HCT116 (cell line): ENCODE measurements at regions not wholly inside any gene's neighbourhood (a gene's known extent, or its start where the extent isn't known, plus 50 kb on each side); places are given as distances from the start of the nearest gene placed in this dataset.

Source experiments
- ATAC-seq: fragments of 200-7000 bp; cut with Tn5 transposase; 2 replicates; pipeline ENCODE4 v1.9.1; 2020; ENCODE audit warnings: mild to moderate bottlenecking, moderate library complexity
- BruUV-seq: library from RNA; stranded (reverse); fragments of 400-500 nt; replicated peaks from 2 replicates; lab custom pipeline; 2021; lab: Mats Ljungman, UMichigan
- CTCF ChIA-PET: fragments of 300-600 bp; sonication (Branson Sonifier 250); formaldehyde crosslinking; loops from one replicate; lab custom pipeline; 2021; ENCODE audit warnings: antibody characterized with exemption; lab: Charles Lee
- POLR2A ChIA-PET: fragments of 300-600, 350-600 bp; sonication (Branson Sonifier 250); formaldehyde crosslinking; loops from one replicate; lab custom pipeline; 2021; ENCODE audit warnings: antibody characterized with exemption; lab: Charles Lee
- RAD21 ChIA-PET, 2 experiments: fragments of 300-600 bp; sonication (Branson Sonifier 250); formaldehyde crosslinking; loops; one replicate each; lab custom pipeline; 2023; ENCODE audit warnings: low total read pairs in 2 of 2; ENCODE audit not compliant: uncharacterized antibody in 2 of 2, unreplicated experiment in 2 of 2, low non-redundant PET in 1 of 2; lab: Charles Lee
- DNase-seq: peaks from one replicate; pipeline ENCODE4 v3.0.0-alpha.2; 2010; ENCODE audit warnings: low read depth, low spot score
- H2AFZ ChIP-seq: fragments of 200-600 bp; shearing (Covaris generic), sonication (generic); 2 replicates; pipeline ENCODE4 v1.6.1; 2017; ENCODE audit warnings: low read depth, mixed run types, mixed read lengths, antibody characterized with exemption, low read length; ENCODE audit not compliant: poor library complexity, severe bottlenecking
- H3K27ac ChIP-seq: 2 replicates; pipeline ENCODE4 v1.5.1; 2012; ENCODE audit warnings: low read depth, low read length
- H3K27me3 ChIP-seq: fragments of 200-600 bp; sonication (generic); 2 replicates; pipeline ENCODE4 v1.6.1; 2016; ENCODE audit warnings: mixed run types, low read length, mixed read lengths; ENCODE audit not compliant: insufficient read depth
- H3K36me3 ChIP-seq, 2 experiments: fragments of 200-500 bp in 1 of 2; fragments of 200-600 bp in 1 of 2; sonication (Bioruptor generic) in 1 of 2; sonication (generic) in 1 of 2; 2 replicates each; pipeline versions ENCODE4 v1.5.1 to v1.6.1; 2014 to 2016; ENCODE audit warnings: low read length in 2 of 2, inconsistent platforms in 1 of 2, mixed read lengths in 1 of 2, mixed run types in 1 of 2; ENCODE audit not compliant: insufficient read depth in 2 of 2, control insufficient read depth in 1 of 2
- H3K4me1 ChIP-seq, 2 experiments: fragments of 200-600 bp in 1 of 2; sonication (generic) in 1 of 2; 2 replicates each; pipeline versions ENCODE4 v1.5.1 to v1.6.1; 2012 to 2017; ENCODE audit warnings: low read length in 2 of 2, inconsistent platforms in 1 of 2, mild to moderate bottlenecking in 1 of 2, mixed read lengths in 1 of 2, mixed run types in 1 of 2, moderate library complexity in 1 of 2; ENCODE audit not compliant: insufficient read depth in 2 of 2, control insufficient read depth in 1 of 2
- H3K4me2 ChIP-seq: fragments of 200-600 bp; sonication (generic); 2 replicates; pipeline ENCODE4 v1.6.1; 2017; ENCODE audit warnings: mixed run types, low read length, mixed read lengths
- H3K4me3 ChIP-seq, 2 experiments: fragments of 200-600 bp in 1 of 2; sonication (generic) in 1 of 2; replicated peaks in 1 of 2; 2 replicates each; pipeline ENCODE4 v1.5.1; 2011 to 2016; ENCODE audit warnings: low read length in 2 of 2, control low read depth in 1 of 2, low read depth in 1 of 2, mild to moderate bottlenecking in 1 of 2, mixed read lengths in 1 of 2, mixed run types in 1 of 2
- H3K79me2 ChIP-seq: fragments of 200-600 bp; sonication (generic); 2 replicates; pipeline ENCODE4 v1.6.1; 2017; ENCODE audit warnings: mild to moderate bottlenecking, mixed run types, low read length, moderate library complexity, mixed read lengths; ENCODE audit not compliant: insufficient read depth
- H3K9ac ChIP-seq: fragments of 200-600 bp; sonication (generic); 2 replicates; pipeline ENCODE4 v1.6.1; 2016; ENCODE audit warnings: low read length, mixed read lengths
- H3K9me2 ChIP-seq: fragments of 200-600 bp; sonication (generic), shearing (Covaris generic); 2 replicates; pipeline ENCODE4 v1.6.1; 2017; ENCODE audit warnings: mixed run types, mild to moderate bottlenecking, moderate library complexity; ENCODE audit not compliant: insufficient read depth
- H3K9me3 ChIP-seq, 2 experiments: fragments of 200-500 bp in 1 of 2; fragments of 200-600 bp in 1 of 2; sonication (Bioruptor generic) in 1 of 2; sonication (generic) in 1 of 2; 2 replicates each; pipeline ENCODE4 v1.6.1; 2014 to 2017; ENCODE audit warnings: low read length in 2 of 2, mixed read lengths in 2 of 2, inconsistent platforms in 1 of 2, low read depth in 1 of 2, mild to moderate bottlenecking in 1 of 2, mixed run types in 1 of 2, moderate library complexity in 1 of 2; ENCODE audit not compliant: control insufficient read depth in 1 of 2, insufficient read depth in 1 of 2
- H4K20me1 ChIP-seq: fragments of 200-600 bp; sonication (generic), shearing (Covaris generic); 2 replicates; pipeline ENCODE4 v1.6.1; 2017; ENCODE audit warnings: mixed run types, mild to moderate bottlenecking, moderate library complexity; ENCODE audit not compliant: insufficient read depth
- CEBPB ChIP-seq: IDR thresholded peaks from 2 replicates; pipeline ENCODE4 v1.6.1; 2012; ENCODE audit warnings: low read depth
- ELF1 ChIP-seq: IDR thresholded peaks from 2 replicates; pipeline ENCODE4 v1.6.1; 2012; ENCODE audit warnings: low read depth, borderline replicate concordance
- JUND ChIP-seq: IDR thresholded peaks from 2 replicates; pipeline ENCODE4 v1.6.1; 2012
- POLR2A ChIP-seq: IDR thresholded peaks from 2 replicates; pipeline ENCODE4 v1.7.0; 2011; ENCODE audit warnings: borderline replicate concordance; ENCODE audit not compliant: insufficient read depth, insufficient read length; ENCODE audit errors: extremely low read depth
- SIN3A ChIP-seq: IDR thresholded peaks from 2 replicates; pipeline ENCODE4 v1.6.1; 2012; ENCODE audit warnings: low read depth
- TCF7L2 ChIP-seq: IDR thresholded peaks from 2 replicates; pipeline ENCODE4 v1.7.0; 2011; ENCODE audit warnings: borderline replicate concordance, inconsistent platforms; ENCODE audit not compliant: insufficient read depth, insufficient read length; ENCODE audit errors: extremely low read depth
- intact Hi-C: fragments of 100-400 bp; cut with micrococcal nuclease; formaldehyde crosslinking; loops from 2 replicates; pipeline ENCODE4 v1.10.0; 2022
- TF ChIP-seq, protein P1 (sequence below): IDR thresholded peaks from 2 replicates; pipeline ENCODE4 v1.6.1; 2012; ENCODE audit warnings: low read depth

DNA sequence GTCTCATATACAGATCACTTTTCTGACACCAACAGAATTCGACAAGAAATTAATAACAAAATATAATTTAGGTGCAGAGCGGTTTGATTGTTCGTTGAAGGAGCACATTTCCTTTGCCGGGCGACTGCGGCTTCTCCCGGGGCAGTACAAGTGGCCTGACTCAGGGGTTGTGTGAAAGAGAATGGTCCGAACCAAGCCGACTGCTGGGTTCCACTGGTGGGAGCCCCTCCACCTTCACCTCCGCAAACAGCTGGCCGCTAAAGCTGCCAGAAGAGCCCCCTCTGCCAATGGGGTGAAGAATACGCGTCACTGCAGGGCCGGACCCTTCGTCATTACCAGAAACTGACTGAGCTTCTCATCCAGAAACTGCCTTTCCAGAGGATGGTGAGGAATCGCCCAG, 156.0 kb upstream of the IFNE start:
- no peaks in the 10 kb centered on the region for H3K36me3 ChIP-seq
- no peak overlapping the region for H3K9ac ChIP-seq
- no peak for ATAC-seq
- no peaks in the 10 kb centered on the region for H3K27me3 ChIP-seq
- POLR2A ChIA-PET, result no interaction called here
- H3K27ac ChIP-seq, result no peak overlapping the region
- 0 out of 4 replicates have a peak, but pooled peaks cover 0 to 3% of the 10 kb centered on the region in 2 experiments for H3K4me1 ChIP-seq
- no peaks in the 10 kb centered on the region for H3K79me2 ChIP-seq
- no peak overlapping the region for H2AFZ ChIP-seq
- BruUV-seq, result no TSS peak
- no peak overlapping the region for H3K4me3 ChIP-seq
- no peaks in the 10 kb centered on the region for H3K9me3 ChIP-seq
- intact Hi-C loops, result no loop called here
- TF ChIP-seq, protein P1, sequence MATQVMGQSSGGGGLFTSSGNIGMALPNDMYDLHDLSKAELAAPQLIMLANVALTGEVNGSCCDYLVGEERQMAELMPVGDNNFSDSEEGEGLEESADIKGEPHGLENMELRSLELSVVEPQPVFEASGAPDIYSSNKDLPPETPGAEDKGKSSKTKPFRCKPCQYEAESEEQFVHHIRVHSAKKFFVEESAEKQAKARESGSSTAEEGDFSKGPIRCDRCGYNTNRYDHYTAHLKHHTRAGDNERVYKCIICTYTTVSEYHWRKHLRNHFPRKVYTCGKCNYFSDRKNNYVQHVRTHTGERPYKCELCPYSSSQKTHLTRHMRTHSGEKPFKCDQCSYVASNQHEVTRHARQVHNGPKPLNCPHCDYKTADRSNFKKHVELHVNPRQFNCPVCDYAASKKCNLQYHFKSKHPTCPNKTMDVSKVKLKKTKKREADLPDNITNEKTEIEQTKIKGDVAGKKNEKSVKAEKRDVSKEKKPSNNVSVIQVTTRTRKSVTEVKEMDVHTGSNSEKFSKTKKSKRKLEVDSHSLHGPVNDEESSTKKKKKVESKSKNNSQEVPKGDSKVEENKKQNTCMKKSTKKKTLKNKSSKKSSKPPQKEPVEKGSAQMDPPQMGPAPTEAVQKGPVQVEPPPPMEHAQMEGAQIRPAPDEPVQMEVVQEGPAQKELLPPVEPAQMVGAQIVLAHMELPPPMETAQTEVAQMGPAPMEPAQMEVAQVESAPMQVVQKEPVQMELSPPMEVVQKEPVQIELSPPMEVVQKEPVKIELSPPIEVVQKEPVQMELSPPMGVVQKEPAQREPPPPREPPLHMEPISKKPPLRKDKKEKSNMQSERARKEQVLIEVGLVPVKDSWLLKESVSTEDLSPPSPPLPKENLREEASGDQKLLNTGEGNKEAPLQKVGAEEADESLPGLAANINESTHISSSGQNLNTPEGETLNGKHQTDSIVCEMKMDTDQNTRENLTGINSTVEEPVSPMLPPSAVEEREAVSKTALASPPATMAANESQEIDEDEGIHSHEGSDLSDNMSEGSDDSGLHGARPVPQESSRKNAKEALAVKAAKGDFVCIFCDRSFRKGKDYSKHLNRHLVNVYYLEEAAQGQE, result no peak
- TF ChIP-seq POLR2A (no peak), JUND (no peak), TCF7L2 (no peak), SIN3A (no peak), ELF1 (no peak)
- TF ChIP-seq, all 23 proteins: peak for 0
- DNase-seq, result no peak
- no peak overlapping the region for H3K4me2 ChIP-seq
- ChIA-PET RAD21 (no interaction called here), CTCF (no interaction called here)
- H4K20me1 ChIP-seq, result no peaks in the 10 kb centered on the region
- no peaks in the 10 kb centered on the region for H3K9me2 ChIP-seq

DNA sequence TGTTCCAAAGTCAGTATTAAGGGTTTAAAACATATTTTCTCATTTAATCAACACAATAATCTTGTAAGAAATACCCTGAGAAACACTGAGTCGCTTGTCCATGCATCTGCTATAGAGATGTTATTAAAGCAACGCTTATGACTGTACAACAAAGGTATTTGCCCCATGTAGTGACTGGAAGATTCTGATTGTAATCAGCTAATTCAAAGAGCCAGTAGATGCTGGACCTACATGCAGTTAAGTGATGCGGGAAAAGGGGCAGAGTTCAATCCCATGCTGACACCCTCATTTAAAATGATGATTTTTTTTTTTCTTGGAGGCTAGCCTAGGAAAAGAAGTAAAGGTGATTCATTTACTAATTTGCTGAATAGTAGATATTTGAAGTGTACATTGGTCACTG, 149.3 kb upstream of the MTAP start:
- Histone ChIP-seq H3K4me3 (no peak overlapping the region), H3K4me1 (peaks cover 4 to 32% of the 10 kb centered on the region in 2 experiments; a peak in 2 of 4 replicates), H3K27me3 (no peaks in the 10 kb centered on the region), H3K36me3 (no peaks in the 10 kb centered on the region), H3K9me3 (peaks cover 0 to 5% of the 10 kb centered on the region in 2 experiments; a peak in 1 of 4 replicates), H3K4me2 (no peak overlapping the region), H2AFZ (peak overlapping the region; percentile 48), H3K9me2 (no peaks in the 10 kb centered on the region), H3K79me2 (no peaks in the 10 kb centered on the region), H3K27ac (no peak overlapping the region), H4K20me1 (no peaks in the 10 kb centered on the region), H3K9ac (no peak overlapping the region)
- DNase-seq (no peak), ATAC-seq (no peak)
- POLR2A ChIA-PET, result no interaction called here
- intact Hi-C loops, result no loop called here
- RAD21 ChIA-PET, result no interaction called here
- no TSS peak for BruUV-seq
- no peak for TF ChIP-seq CEBPB
- TF ChIP-seq, protein P1, result no peak
- CTCF ChIA-PET, result no interaction called here
